H9 (cell line): ENCODE measurements at regions not wholly inside any gene's neighbourhood (a gene's known extent, or its start where the extent isn't known, plus 50 kb on each side); places are given as distances from the start of the nearest gene placed in this dataset.
A peak's percentile ranks its signal among the peaks of the same experiment; 100 is the strongest.

Experiments used
- DNase-seq: peaks from one replicate; pipeline ENCODE4 v3.0.0-alpha.2; 2017
- H2AFZ ChIP-seq: one replicate; pipeline ENCODE4 v1.6.1; 2013; ENCODE audit warnings: mild to moderate bottlenecking, low read length, control low read depth, moderate library complexity
- H2AK5ac ChIP-seq: 2 replicates; pipeline ENCODE4 v1.6.1; 2013; ENCODE audit warnings: low read length, control low read depth, mixed read lengths; ENCODE audit not compliant: insufficient read length
- H2BK120ac ChIP-seq: one replicate; pipeline ENCODE4 v1.6.1; 2013; ENCODE audit warnings: low read depth, mild to moderate bottlenecking, low read length, control low read depth, inconsistent platforms; ENCODE audit not compliant: poor library complexity, severe bottlenecking
- H2BK12ac ChIP-seq: 2 replicates; pipeline ENCODE4 v1.6.1; 2013; ENCODE audit warnings: low read length, control low read depth, mixed read lengths, low read depth; ENCODE audit not compliant: insufficient read length
- H2BK15ac ChIP-seq: 2 replicates; pipeline ENCODE4 v1.6.1; 2013; ENCODE audit warnings: low read depth, low read length, control low read depth
- H2BK20ac ChIP-seq: one replicate; pipeline ENCODE4 v1.6.1; 2013; ENCODE audit warnings: low read depth, mild to moderate bottlenecking, low read length, control low read depth, inconsistent platforms; ENCODE audit not compliant: poor library complexity, severe bottlenecking
- H2BK5ac ChIP-seq: 2 replicates; pipeline ENCODE4 v1.6.1; 2013; ENCODE audit warnings: low read length, control low read depth, mixed read lengths; ENCODE audit not compliant: insufficient read length
- H3K14ac ChIP-seq: 2 replicates; pipeline ENCODE4 v1.6.1; 2013; ENCODE audit warnings: low read length, control low read depth; ENCODE audit not compliant: insufficient read depth
- H3K18ac ChIP-seq: 2 replicates; pipeline ENCODE4 v1.6.1; 2013; ENCODE audit warnings: low read depth, mild to moderate bottlenecking, mixed read lengths, low read length, control low read depth; ENCODE audit not compliant: insufficient read length
- H3K23ac ChIP-seq: 2 replicates; pipeline ENCODE4 v1.6.1; 2013; ENCODE audit warnings: low read length, control low read depth, mixed read lengths, low read depth; ENCODE audit not compliant: insufficient read length
- H3K23me2 ChIP-seq: 2 replicates; pipeline ENCODE4 v1.6.1; 2013; ENCODE audit warnings: low read depth, mild to moderate bottlenecking, mixed read lengths, low read length, control low read depth; ENCODE audit not compliant: insufficient read length, poor library complexity, severe bottlenecking
- H3K27ac ChIP-seq: 2 replicates; pipeline ENCODE4 v1.5.1; 2013; ENCODE audit warnings: low read length, control low read depth, mixed read lengths, low read depth; ENCODE audit not compliant: insufficient read length
- H3K27me3 ChIP-seq: 2 replicates; pipeline ENCODE4 v1.6.1; 2013; ENCODE audit warnings: low read length, control low read depth, inconsistent platforms; ENCODE audit not compliant: insufficient read depth
- H3K4ac ChIP-seq: 2 replicates; pipeline ENCODE4 v1.6.1; 2013; ENCODE audit warnings: low read depth, mild to moderate bottlenecking, control low read depth, inconsistent platforms, low read length, moderate library complexity
- H3K4me1 ChIP-seq: 2 replicates; pipeline ENCODE4 v1.6.1; 2013; ENCODE audit warnings: low read length, control low read depth, inconsistent platforms; ENCODE audit not compliant: insufficient read depth
- H3K4me2 ChIP-seq: 2 replicates; pipeline ENCODE4 v1.6.1; 2013; ENCODE audit warnings: low read length, control low read depth, mixed read lengths; ENCODE audit not compliant: insufficient read length, insufficient read depth
- H3K56ac ChIP-seq: 2 replicates; pipeline ENCODE4 v1.6.1; 2013; ENCODE audit warnings: low read depth, mild to moderate bottlenecking, mixed read lengths, low read length, control low read depth; ENCODE audit not compliant: insufficient read length
- H3K79me1 ChIP-seq: 2 replicates; pipeline ENCODE4 v1.6.1; 2013; ENCODE audit warnings: low read depth, mild to moderate bottlenecking, moderate library complexity, low read length, control low read depth, inconsistent platforms; ENCODE audit not compliant: insufficient read depth, poor library complexity, severe bottlenecking
- H3K79me2 ChIP-seq: 2 replicates; pipeline ENCODE4 v1.6.1; 2013; ENCODE audit warnings: low read length, control low read depth, inconsistent platforms; ENCODE audit not compliant: insufficient read depth
- H3K9ac ChIP-seq: 2 replicates; pipeline ENCODE4 v1.6.1; 2013; ENCODE audit warnings: low read length, control low read depth, mixed read lengths; ENCODE audit not compliant: insufficient read length; ENCODE audit errors: extremely low read depth
- H3K9me3 ChIP-seq: one replicate; pipeline ENCODE4 v1.6.1; 2013; ENCODE audit warnings: low read depth, low read length, inconsistent platforms; ENCODE audit not compliant: control insufficient read depth
- H3T11ph ChIP-seq: one replicate; pipeline ENCODE4 v1.6.1; 2013; ENCODE audit warnings: mild to moderate bottlenecking, low read length, control low read depth, inconsistent platforms
- H4K20me1 ChIP-seq: one replicate; pipeline ENCODE4 v1.6.1; 2013; ENCODE audit not compliant: control insufficient read depth, insufficient read length, insufficient read depth
- H4K5ac ChIP-seq: 2 replicates; pipeline ENCODE4 v1.6.1; 2013; ENCODE audit warnings: low read depth, mild to moderate bottlenecking, mixed read lengths, low read length, control low read depth; ENCODE audit not compliant: insufficient read length
- H4K8ac ChIP-seq: replicated peaks from 2 replicates; pipeline ENCODE4 v1.6.1; 2013; ENCODE audit warnings: low read length, control low read depth, mixed read lengths, low read depth; ENCODE audit not compliant: insufficient read length
- H4K91ac ChIP-seq: 2 replicates; pipeline ENCODE4 v1.6.1; 2013; ENCODE audit warnings: low read depth, mild to moderate bottlenecking, moderate library complexity, mixed read lengths, low read length, control low read depth; ENCODE audit not compliant: insufficient read length
- H3K27ac Mint-ChIP-seq, 3 experiments: 2 replicates in 2 of 3; 3 replicates in 1 of 3; pipeline ENCODE4 v1.8.0; 2020 to 2021; ENCODE audit warnings: mixed read lengths in 3 of 3, mild to moderate bottlenecking in 1 of 3, moderate library complexity in 1 of 3
- H3K27me3 Mint-ChIP-seq: 2 replicates; pipeline ENCODE4 v1.8.0; 2021; ENCODE audit warnings: low read depth, mild to moderate bottlenecking, moderate library complexity, mixed read lengths
- H3K36me3 Mint-ChIP-seq, 3 experiments: 2 replicates in 2 of 3; 3 replicates in 1 of 3; pipeline ENCODE4 v1.8.0; 2020 to 2021; ENCODE audit warnings: low read depth in 3 of 3, mixed read lengths in 3 of 3; ENCODE audit not compliant: insufficient read depth in 1 of 3
- H3K4me1 Mint-ChIP-seq, 2 experiments: 2 replicates each; pipeline ENCODE4 v1.8.0; 2020; ENCODE audit warnings: mixed read lengths in 2 of 2
- H3K4me3 Mint-ChIP-seq, 2 experiments: 2 replicates in 1 of 2; 3 replicates in 1 of 2; pipeline ENCODE4 v1.8.0; 2020 to 2021; ENCODE audit warnings: mild to moderate bottlenecking in 2 of 2, mixed read lengths in 2 of 2, moderate library complexity in 1 of 2
- H3K9me3 Mint-ChIP-seq, 2 experiments: 2 replicates in 1 of 2; 3 replicates in 1 of 2; pipeline ENCODE4 v1.8.0; 2020; ENCODE audit warnings: mild to moderate bottlenecking in 2 of 2, mixed read lengths in 2 of 2, moderate library complexity in 1 of 2
- CTCF ChIP-seq: fragments of 200-600 bp; sonication (generic); conservative IDR thresholded peaks from 3 replicates; pipeline ENCODE4 v1.8.0; 2021; ENCODE audit warnings: antibody characterized with exemption, mild to moderate bottlenecking
- WGBS: extraction: QIAGEN DNeasy Blood & Tissue Kit; methylation state at CpG from one replicate; pipeline ENCODE4 v1.1.7; 2013; ENCODE audit warnings: missing lambda C conversion rate, low lambda C conversion rate, mixed read lengths; ENCODE audit not compliant: insufficient read length; ENCODE audit errors: extremely low coverage; 5-methylcytosine and 5-hydroxymethylcytosine counted together

GRCh38 chr6:68040312-68040778 lies 594.7 kb upstream of the ADGRB3 start:
- Histone ChIP-seq H3K4me1 (peaks cover 18% of the 10 kb centered on the region; the same call in 1 of the 2 replicates), H3K79me1 (no peaks in the 10 kb centered on the region), H4K91ac (no peak overlapping the region), H2AK5ac (no peak overlapping the region), H2BK15ac (no peak overlapping the region), H3K4me2 (peak overlapping the region; percentile 38), H3K18ac (peak overlapping the region; percentile 82), H2BK20ac (no peak overlapping the region), H2BK120ac (no peak overlapping the region), H3T11ph (peak overlapping the region; percentile 54), H3K27me3 (no peaks in the 10 kb centered on the region), H3K9me3 (no peaks in the 10 kb centered on the region), H3K4ac (no peak overlapping the region), H4K8ac (no peak overlapping the region), H3K56ac (no peak overlapping the region), H2AFZ (peak overlapping the region; percentile 71), H2BK5ac (peak overlapping the region; percentile 95), H4K5ac (peak overlapping the region; percentile 9), H4K20me1 (no peaks in the 10 kb centered on the region), H3K23ac (no peak overlapping the region), H3K79me2 (no peaks in the 10 kb centered on the region), H3K14ac (peak overlapping the region; percentile 26; the same call in 1 of the 2 replicates), H2BK12ac (no peak overlapping the region), H3K23me2 (no peaks in the 10 kb centered on the region), H3K27ac (peak overlapping the region; percentile 99), H3K9ac (peak overlapping the region; percentile 65)
- Mint-ChIP-seq H3K27ac (peak overlapping the region; percentile 96 to 100 (median 99)), H3K27me3 (no peaks in the 10 kb centered on the region), H3K4me1 (peaks cover 44 to 55% of the 10 kb centered on the region in 2 experiments), H3K4me3 (peak overlapping the region; percentile 37 to 64), H3K9me3 (peaks cover 10 to 19% of the 10 kb centered on the region in 2 experiments), H3K36me3 (peaks cover 8 to 25% (median 10%) of the 10 kb centered on the region in 3 experiments)
- peak; percentile 34 for DNase-seq
- no CpG with 5 or more reads among the region's 13 CpGs for WGBS
- no peak for TF ChIP-seq CTCF
